ENCODE measurements at regions not wholly inside any gene's neighbourhood (a gene's known extent, or its start where the extent isn't known, plus 50 kb on each side); places are given as distances from the start of the nearest gene placed in this dataset.

DNA sequence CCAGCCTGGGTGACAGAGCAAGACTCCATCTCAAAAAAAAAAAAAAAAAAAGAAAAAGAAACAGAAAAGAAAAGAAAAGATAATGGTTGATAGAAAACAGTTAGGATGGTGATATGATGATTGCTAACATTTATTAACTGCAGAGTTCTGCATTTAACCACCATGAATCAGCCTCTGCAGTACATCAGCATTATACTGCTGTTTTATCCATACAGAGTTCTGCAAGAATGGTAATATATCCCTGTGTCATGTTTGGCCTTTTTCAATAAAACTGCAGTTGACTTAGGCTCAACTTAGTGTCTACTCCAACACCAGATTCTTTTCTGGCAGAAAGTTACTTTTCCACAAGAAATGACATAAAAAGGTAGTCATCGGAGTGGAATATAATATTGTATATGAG is 62.6 kb downstream of the DUSP6 start:
- TF ChIP-seq, protein P1, sequence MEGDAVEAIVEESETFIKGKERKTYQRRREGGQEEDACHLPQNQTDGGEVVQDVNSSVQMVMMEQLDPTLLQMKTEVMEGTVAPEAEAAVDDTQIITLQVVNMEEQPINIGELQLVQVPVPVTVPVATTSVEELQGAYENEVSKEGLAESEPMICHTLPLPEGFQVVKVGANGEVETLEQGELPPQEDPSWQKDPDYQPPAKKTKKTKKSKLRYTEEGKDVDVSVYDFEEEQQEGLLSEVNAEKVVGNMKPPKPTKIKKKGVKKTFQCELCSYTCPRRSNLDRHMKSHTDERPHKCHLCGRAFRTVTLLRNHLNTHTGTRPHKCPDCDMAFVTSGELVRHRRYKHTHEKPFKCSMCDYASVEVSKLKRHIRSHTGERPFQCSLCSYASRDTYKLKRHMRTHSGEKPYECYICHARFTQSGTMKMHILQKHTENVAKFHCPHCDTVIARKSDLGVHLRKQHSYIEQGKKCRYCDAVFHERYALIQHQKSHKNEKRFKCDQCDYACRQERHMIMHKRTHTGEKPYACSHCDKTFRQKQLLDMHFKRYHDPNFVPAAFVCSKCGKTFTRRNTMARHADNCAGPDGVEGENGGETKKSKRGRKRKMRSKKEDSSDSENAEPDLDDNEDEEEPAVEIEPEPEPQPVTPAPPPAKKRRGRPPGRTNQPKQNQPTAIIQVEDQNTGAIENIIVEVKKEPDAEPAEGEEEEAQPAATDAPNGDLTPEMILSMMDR (conservative IDR thresholded peaks at IDR 0.05; ENCODE audit: control insufficient read depth, insufficient read depth, low read depth, low read length), result no peak
- DNase-seq (ENCODE audit: low read depth), result no peak
- H3K4me3 ChIP-seq (ENCODE audit: control insufficient read depth, low read depth, low read length), result no peak overlapping the region

DNA sequence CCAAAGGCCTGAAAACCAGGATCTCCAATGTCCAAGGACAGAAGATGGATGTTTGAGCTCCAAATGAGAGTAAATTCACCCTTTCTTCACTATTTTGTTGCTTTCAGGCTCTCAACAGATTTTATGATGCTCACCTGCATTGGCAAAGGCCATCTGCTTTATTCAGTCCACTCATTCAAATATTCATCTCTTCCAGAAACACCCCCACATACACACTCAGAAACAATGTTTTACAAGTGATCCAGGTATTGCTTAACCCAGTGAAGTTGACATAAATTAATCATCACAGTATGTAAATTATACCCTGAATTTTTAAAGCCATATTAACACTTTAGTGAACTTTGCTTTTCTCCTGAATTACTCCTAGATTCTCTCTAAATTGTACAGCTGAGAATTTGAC is 63.3 kb downstream of the DUSP6 start:
- DNase-seq (ENCODE audit: low read depth), result no peak
- TF ChIP-seq, protein P1 (conservative IDR thresholded peaks at IDR 0.05; ENCODE audit: control insufficient read depth, insufficient read depth, low read depth, low read length), result no peak

GRCh38 chr12:89286501-89286900 is 65.8 kb downstream of the DUSP6 start:
- DNase-seq (ENCODE audit: low read depth), result no peak
- no peak overlapping the region for H3K4me3 ChIP-seq (ENCODE audit: control insufficient read depth, low read depth, low read length)
- TF ChIP-seq, protein P1 (conservative IDR thresholded peaks at IDR 0.05; ENCODE audit: control insufficient read depth, insufficient read depth, low read depth, low read length), result no peak

More for the DNA sequence above, 63.3 kb downstream of the DUSP6 start:
- H3K4me3 ChIP-seq (ENCODE audit: control insufficient read depth, low read depth, low read length), result no peak overlapping the region

DNA sequence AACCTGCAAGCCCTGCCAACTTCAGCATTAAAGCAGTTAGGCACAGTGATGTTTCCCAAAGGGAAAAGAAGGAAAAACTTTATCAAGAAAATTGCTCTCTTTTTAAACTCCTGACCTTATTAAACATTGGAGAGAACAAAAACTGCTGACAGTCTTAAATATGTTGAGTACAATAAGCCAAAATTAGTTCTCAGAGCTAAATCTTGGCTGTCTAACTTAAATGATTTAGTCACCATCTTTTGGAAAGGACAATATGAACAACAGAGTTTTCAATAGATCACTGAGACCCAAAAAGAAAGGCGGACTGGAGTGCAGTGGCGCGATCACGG is 70.8 kb downstream of the DUSP6 start:
- no peak overlapping the region for H3K4me3 ChIP-seq (ENCODE audit: control insufficient read depth, low read depth, low read length)
- DNase-seq (ENCODE audit: low read depth), result no peak
- TF ChIP-seq, protein P1 (conservative IDR thresholded peaks at IDR 0.05; ENCODE audit: control insufficient read depth, insufficient read depth, low read depth, low read length), result no peak

GRCh38 chr12:89280833-89281538 is 71.3 kb downstream of the DUSP6 start:
- peak; percentile 4 for DNase-seq (ENCODE audit: low read depth)
- H3K4me3 ChIP-seq (ENCODE audit: control insufficient read depth, low read depth, low read length), result no peak overlapping the region
- TF ChIP-seq, protein P1 (conservative IDR thresholded peaks at IDR 0.05; ENCODE audit: control insufficient read depth, insufficient read depth, low read depth, low read length), result no peak

DNA sequence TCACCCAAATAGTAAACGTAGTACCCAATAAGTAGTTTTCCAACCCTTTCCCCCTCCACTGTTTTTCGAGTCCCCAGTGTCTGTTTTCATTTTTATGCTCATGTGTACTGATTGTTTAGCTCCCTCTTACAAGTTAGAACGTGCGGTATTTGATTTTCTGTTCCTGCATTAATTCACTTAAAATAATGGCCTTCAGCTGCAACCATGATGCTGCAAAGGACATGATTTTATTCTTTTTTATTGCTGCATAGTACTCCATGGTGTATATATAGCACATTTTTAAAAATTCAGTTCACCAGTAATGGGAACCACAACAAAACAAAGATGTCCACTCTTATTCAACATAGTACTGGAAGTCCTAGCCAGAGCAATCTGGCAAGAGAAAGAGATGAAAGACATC is 72.8 kb downstream of the DUSP6 start:
- no peak overlapping the region for H3K4me3 ChIP-seq (ENCODE audit: control insufficient read depth, low read depth, low read length)
- DNase-seq (ENCODE audit: low read depth), result no peak
- TF ChIP-seq, protein P1 (conservative IDR thresholded peaks at IDR 0.05; ENCODE audit: control insufficient read depth, insufficient read depth, low read depth, low read length), result no peak

- no peak for DNase-seq (ENCODE audit: low read depth)
- TF ChIP-seq, protein P1 (conservative IDR thresholded peaks at IDR 0.05; ENCODE audit: control insufficient read depth, insufficient read depth, low read depth, low read length), result no peak
- H3K4me3 ChIP-seq (ENCODE audit: control insufficient read depth, low read depth, low read length), result no peak overlapping the region
Observed at GRCh38 chr12:89278862-89279261, 73.4 kb downstream of the DUSP6 start.

Data from fibroblast of mammary gland (primary cell).